ENCODE measurements at regions not wholly inside any gene's neighbourhood (a gene's known extent, or its start where the extent isn't known, plus 50 kb on each side); places are given as distances from the start of the nearest gene placed in this dataset.

DNA sequence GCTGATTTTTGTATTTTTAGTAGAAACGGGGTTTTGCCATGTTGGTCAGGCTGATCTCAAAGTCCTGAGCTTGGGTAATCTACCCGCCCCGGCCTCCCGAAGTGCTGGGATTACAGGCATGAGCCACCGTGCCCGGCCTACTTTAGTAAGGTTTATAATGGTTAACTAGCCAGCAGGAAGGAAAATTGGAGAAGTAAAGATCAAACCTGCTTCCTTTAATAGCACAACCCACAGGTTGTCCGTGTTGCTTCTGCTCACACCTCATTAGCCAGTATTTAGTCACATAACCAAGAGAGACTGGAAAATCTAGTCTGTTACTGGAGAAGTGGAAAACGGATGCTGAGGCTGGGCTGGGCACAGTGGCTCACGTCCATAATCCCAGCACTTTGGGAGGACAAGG is 51.9 kb upstream of the TBL1XR1 start:
- TF ChIP-seq RAD21 (CRISPR knock-in tag; IDR thresholded peaks at IDR 0.05) (no peak), HMG20A (CRISPR knock-in tag; IDR thresholded peaks at IDR 0.05; ENCODE audit: borderline replicate concordance) (no peak), EZH2 (conservative IDR thresholded peaks at IDR 0.05; ENCODE audit: low read depth, low read length) (no peak), YY1 (IDR thresholded peaks at IDR 0.05; ENCODE audit: insufficient read depth, insufficient replicate concordance, low read depth, low read length) (no peak), ADNP (CRISPR knock-in tag; IDR thresholded peaks at IDR 0.05) (no peak), HMGXB4 (CRISPR knock-in tag; IDR thresholded peaks at IDR 0.05; ENCODE audit: borderline replicate concordance in 1 of 2, low read depth in 1 of 2) (no peak)
- TF ChIP-seq, protein P1, sequence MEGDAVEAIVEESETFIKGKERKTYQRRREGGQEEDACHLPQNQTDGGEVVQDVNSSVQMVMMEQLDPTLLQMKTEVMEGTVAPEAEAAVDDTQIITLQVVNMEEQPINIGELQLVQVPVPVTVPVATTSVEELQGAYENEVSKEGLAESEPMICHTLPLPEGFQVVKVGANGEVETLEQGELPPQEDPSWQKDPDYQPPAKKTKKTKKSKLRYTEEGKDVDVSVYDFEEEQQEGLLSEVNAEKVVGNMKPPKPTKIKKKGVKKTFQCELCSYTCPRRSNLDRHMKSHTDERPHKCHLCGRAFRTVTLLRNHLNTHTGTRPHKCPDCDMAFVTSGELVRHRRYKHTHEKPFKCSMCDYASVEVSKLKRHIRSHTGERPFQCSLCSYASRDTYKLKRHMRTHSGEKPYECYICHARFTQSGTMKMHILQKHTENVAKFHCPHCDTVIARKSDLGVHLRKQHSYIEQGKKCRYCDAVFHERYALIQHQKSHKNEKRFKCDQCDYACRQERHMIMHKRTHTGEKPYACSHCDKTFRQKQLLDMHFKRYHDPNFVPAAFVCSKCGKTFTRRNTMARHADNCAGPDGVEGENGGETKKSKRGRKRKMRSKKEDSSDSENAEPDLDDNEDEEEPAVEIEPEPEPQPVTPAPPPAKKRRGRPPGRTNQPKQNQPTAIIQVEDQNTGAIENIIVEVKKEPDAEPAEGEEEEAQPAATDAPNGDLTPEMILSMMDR (CRISPR knock-in tag; IDR thresholded peaks at IDR 0.05) = no peak
